ENCODE measurements at regions not wholly inside any gene's neighbourhood (a gene's known extent, or its start where the extent isn't known, plus 50 kb on each side); places are given as distances from the start of the nearest gene placed in this dataset.

- TF ChIP-seq, protein P1, sequence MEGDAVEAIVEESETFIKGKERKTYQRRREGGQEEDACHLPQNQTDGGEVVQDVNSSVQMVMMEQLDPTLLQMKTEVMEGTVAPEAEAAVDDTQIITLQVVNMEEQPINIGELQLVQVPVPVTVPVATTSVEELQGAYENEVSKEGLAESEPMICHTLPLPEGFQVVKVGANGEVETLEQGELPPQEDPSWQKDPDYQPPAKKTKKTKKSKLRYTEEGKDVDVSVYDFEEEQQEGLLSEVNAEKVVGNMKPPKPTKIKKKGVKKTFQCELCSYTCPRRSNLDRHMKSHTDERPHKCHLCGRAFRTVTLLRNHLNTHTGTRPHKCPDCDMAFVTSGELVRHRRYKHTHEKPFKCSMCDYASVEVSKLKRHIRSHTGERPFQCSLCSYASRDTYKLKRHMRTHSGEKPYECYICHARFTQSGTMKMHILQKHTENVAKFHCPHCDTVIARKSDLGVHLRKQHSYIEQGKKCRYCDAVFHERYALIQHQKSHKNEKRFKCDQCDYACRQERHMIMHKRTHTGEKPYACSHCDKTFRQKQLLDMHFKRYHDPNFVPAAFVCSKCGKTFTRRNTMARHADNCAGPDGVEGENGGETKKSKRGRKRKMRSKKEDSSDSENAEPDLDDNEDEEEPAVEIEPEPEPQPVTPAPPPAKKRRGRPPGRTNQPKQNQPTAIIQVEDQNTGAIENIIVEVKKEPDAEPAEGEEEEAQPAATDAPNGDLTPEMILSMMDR (conservative IDR thresholded peaks at IDR 0.05; ENCODE audit: low read depth, low read length), result no peak
- no peak for TF ChIP-seq EZH2 (IDR thresholded peaks at IDR 0.05; ENCODE audit: low read length, unreplicated experiment)
These were observed 1606.4 kb upstream of the ACVR2A start for GRCh38 chr2:146238254-146238966.

Measured in PC-3 (cell line).